WI38 (cell line): ENCODE measurements at regions not wholly inside any gene's neighbourhood (a gene's known extent, or its start where the extent isn't known, plus 50 kb on each side); places are given as distances from the start of the nearest gene placed in this dataset.

Experiments
- H3K4me3 ChIP-seq: 2 replicates; pipeline ENCODE4 v1.5.1; 2011; ENCODE audit warnings: low read depth, mild to moderate bottlenecking, control low read depth, low read length
- TF ChIP-seq, protein P1 (sequence below): IDR thresholded peaks from 2 replicates; pipeline ENCODE4 v1.5.1; 2012; ENCODE audit warnings: low read depth, mild to moderate bottlenecking, control low read depth, low read length

DNA sequence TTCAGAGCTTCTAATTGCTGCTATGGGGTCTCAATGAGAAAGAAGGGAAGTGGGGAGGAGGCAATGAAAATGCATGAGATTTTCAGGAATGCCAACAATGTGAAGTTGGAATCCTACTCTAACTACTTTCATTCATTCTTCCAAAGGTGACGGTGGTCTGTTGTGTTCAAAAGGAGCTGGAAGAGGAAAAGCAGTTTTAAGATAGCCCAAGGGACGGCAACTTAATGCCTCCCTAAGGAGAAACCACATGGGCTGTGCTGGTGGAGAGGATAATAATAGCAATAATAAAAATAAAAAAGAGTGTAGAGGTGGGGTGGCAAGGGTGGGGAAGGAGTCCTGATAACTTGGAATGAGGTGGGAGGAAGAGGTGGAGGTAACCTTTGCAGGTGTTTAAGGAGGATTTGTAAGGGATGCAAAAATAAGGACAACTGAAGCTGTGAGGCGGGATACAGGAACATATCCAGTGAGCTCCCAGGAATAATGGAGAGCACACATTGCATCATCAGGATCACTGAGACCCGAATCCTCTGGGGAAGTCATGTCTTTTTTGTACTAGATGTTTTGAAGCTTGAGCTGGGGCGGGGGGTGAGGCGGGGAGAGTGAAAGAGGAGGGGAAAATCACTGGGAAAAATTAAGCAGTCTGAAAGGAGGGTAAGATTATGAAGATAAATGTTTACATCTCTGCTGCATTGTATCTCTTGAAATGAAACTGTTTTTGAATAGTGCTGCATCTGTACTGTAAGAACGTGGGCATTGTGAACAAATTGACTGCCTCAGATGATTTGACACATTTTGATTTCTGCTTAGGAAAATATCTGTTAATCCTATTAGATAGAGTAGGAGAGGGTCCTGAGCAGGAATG is 120.1 kb upstream of the TMEM161B start:
- H3K4me3 ChIP-seq, result no peak overlapping the region
- TF ChIP-seq, protein P1, sequence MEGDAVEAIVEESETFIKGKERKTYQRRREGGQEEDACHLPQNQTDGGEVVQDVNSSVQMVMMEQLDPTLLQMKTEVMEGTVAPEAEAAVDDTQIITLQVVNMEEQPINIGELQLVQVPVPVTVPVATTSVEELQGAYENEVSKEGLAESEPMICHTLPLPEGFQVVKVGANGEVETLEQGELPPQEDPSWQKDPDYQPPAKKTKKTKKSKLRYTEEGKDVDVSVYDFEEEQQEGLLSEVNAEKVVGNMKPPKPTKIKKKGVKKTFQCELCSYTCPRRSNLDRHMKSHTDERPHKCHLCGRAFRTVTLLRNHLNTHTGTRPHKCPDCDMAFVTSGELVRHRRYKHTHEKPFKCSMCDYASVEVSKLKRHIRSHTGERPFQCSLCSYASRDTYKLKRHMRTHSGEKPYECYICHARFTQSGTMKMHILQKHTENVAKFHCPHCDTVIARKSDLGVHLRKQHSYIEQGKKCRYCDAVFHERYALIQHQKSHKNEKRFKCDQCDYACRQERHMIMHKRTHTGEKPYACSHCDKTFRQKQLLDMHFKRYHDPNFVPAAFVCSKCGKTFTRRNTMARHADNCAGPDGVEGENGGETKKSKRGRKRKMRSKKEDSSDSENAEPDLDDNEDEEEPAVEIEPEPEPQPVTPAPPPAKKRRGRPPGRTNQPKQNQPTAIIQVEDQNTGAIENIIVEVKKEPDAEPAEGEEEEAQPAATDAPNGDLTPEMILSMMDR, result no peak

DNA sequence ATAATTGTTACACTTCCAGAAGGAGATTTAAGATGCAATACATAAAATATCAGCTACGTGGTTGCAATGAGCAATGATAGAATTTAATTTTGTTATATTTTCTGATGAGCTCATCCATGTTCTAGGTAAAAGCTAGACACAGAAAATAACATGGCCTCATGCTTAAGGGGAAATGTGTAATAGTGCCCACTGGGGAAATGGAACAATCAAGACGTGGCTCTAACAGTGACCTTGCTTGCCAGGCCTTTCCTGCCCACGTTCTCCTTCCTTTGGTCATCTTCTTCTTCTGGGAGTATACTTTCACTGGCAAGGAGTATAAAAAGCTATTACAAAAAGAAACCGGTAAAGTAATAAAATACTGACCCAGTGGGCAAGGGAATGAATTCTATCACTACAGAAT is 116.2 kb upstream of the TMEM161B start:
- no peak overlapping the region for H3K4me3 ChIP-seq
- TF ChIP-seq, protein P1, result no peak

DNA sequence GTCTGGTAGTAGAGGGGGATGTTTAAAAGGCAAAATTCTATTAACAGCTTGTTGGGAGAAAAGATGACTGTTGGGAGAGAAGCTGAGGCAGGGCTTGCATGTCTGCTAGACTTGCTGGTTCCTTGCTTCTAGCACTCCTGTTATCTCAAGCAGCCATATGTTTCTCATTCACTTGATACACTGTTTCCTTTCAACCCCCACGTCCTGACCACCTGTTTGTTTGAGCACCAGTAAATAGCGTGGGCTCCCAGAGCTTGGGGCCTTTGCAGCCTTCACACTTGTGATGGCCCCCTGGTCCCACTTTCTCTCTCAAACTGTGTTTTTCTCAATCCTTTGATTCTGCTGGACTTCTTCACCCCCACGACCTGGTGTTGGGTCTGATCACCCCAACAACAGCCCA is 111.7 kb upstream of the TMEM161B start:
- TF ChIP-seq, protein P1, result no peak
- no peak overlapping the region for H3K4me3 ChIP-seq

DNA sequence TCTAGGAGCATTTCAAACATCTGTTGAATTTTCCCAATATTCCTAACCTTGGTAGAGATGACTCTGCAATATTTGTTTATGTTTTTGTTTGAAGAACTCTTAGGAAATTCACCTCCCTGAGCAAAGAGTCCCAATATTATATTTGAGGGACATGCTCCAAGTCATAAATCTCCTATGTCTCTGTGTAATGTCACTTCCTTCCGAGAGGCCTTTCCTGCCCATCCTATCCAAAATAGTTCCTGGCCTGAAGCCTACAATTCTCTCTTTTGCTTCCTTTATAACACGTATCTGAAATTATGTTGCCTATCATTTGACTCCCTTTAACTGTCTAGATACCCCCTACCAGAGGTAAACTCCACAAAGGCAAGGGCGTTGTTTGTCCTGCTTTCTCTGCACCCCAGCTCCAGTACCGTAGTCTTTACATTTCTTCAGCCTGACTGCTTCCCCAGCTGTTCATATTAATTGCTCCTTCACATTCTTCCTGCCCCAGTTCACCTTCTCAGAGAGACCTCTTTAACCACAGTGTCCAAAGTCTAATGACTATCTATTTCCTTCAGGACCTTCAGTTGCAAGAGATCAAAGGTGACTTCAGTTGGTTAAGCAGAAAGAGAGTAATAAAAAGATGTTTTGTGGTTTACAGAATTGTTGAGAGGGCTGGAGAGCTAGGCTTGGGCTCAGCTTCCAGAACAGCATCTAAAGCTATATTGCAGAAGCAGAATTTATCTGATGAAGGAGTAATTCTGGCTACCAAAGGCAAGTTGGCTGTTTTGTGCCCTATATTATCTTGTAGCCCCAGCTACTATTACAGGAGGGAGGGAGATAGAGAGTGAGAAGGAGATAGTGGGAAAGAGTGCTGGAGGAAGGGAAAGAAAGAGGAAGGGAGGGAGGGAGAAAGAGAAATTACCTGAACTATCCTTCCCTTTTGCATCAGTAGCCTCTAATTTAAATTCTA is 109.3 kb upstream of the TMEM161B start:
- TF ChIP-seq, protein P1, result no peak
- H3K4me3 ChIP-seq, result no peak overlapping the region

DNA sequence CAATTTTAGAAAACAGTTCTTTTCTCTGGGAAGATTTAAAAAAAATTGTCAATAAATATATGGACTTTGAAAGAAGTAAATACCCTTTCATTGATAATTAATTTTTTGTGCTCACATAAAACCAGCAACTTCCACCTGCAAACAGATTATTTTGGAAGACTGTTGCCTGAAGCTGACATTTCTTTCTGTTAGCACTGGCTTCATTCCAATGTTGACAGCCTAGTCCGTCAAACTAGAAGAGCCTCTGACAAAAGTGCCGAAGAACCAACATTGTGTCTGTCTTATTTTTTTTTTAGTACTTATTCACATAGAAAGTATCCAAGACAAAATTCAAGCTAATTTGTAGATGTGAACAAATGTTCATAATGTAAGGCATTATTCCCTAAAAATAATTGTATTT is 108.6 kb upstream of the TMEM161B start:
- H3K4me3 ChIP-seq, result no peak overlapping the region
- TF ChIP-seq, protein P1, result no peak

DNA sequence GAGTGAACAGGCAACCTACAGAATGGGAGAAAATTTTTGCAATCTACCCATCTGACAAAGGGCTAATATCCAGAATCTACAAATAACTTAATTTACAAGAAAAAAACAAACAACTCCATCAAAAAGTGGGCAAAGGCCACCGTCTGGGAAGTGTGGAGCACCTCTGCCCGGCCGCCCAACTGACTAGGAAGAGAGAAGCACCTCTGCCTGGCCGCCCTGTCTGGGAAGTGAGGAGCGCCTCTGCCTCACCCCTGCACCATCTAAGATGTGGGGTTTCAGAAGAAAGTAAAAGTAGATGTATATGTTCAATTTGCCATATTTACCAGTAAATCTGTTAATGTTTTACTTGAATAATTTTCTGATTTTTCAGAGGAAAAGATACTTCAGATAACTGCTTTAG is 108.1 kb upstream of the TMEM161B start:
- TF ChIP-seq, protein P1, result no peak
- no peak overlapping the region for H3K4me3 ChIP-seq
